Choroid plexus epithelial cell (primary cell): ENCODE measurements at regions not wholly inside any gene's neighbourhood (a gene's known extent, or its start where the extent isn't known, plus 50 kb on each side); places are given as distances from the start of the nearest gene placed in this dataset.
A peak's percentile ranks its signal among the peaks of the same experiment; 100 is the strongest.
"Not testable (repeated sequence)": the region's sequence is repeated elsewhere in the genome, so short reads cannot be mapped to it uniquely, and the experiment has no call there.

Experiments used
- DNase-seq: peaks from one replicate; pipeline ENCODE4 v3.0.0-alpha.2; 2010; ENCODE audit warnings: low read depth
- H3K4me3 ChIP-seq: 2 replicates; pipeline ENCODE4 v1.5.1; 2011; ENCODE audit warnings: low read depth, mild to moderate bottlenecking, control low read depth, low read length, moderate library complexity
- CTCF ChIP-seq: conservative IDR thresholded peaks from 2 replicates; pipeline ENCODE4 v1.5.1; 2011; ENCODE audit warnings: low read depth, mild to moderate bottlenecking, control low read depth, inconsistent platforms, low read length, moderate library complexity

GRCh38 chr2:64880193-64880951 lies 108.8 kb upstream of the SLC1A4 start:
- no peak overlapping the region for H3K4me3 ChIP-seq
- no peak for DNase-seq
- TF ChIP-seq CTCF = no peak

GRCh38 chr2:64881037-64881492 lies 108.1 kb upstream of the SLC1A4 start:
- H3K4me3 ChIP-seq = no peak overlapping the region
- DNase-seq = no peak
- no peak for TF ChIP-seq CTCF

GRCh38 chr2:64887565-64887964 lies 101.6 kb upstream of the SLC1A4 start:
- TF ChIP-seq CTCF = no peak
- DNase-seq = no peak
- no peak overlapping the region for H3K4me3 ChIP-seq

- peak; percentile 77 for DNase-seq
- TF ChIP-seq CTCF = peak; percentile 57
- H3K4me3 ChIP-seq = no peak overlapping the region
Observed at GRCh38 chr2:64888591-64889309, 100.4 kb upstream of the SLC1A4 start.

- no peak for TF ChIP-seq CTCF
- H3K4me3 ChIP-seq = no peak overlapping the region
- DNase-seq = no peak
Observed at GRCh38 chr2:64889803-64890202, 99.4 kb upstream of the SLC1A4 start.

GRCh38 chr2:64896572-64896971 lies 92.6 kb upstream of the SLC1A4 start:
- not testable (repeated sequence) for DNase-seq, H3K4me3 ChIP-seq

- DNase-seq = no peak
- no peak overlapping the region for H3K4me3 ChIP-seq
- TF ChIP-seq CTCF = no peak
Observed at GRCh38 chr2:64899081-64899865, 89.9 kb upstream of the SLC1A4 start.

GRCh38 chr2:64899876-64900275 lies 89.3 kb upstream of the SLC1A4 start:
- not testable (repeated sequence) for DNase-seq, H3K4me3 ChIP-seq
